ENCODE measurements at regions not wholly inside any gene's neighbourhood (a gene's known extent, or its start where the extent isn't known, plus 50 kb on each side); places are given as distances from the start of the nearest gene placed in this dataset.
A peak's percentile ranks its signal among the peaks of the same experiment; 100 is the strongest.
"Not testable (repeated sequence)": the region's sequence is repeated elsewhere in the genome, so short reads cannot be mapped to it uniquely, and the experiment has no call there.

- Mint-ChIP-seq H3K27ac (peak overlapping the region in 1 of 3 experiments; percentile 59), H3K4me1 (peaks cover 62% of the 10 kb centered on the region)
Measured at GRCh38 chr1:234913771-234914170, 214.9 kb downstream of the TOMM20 start.

DNA sequence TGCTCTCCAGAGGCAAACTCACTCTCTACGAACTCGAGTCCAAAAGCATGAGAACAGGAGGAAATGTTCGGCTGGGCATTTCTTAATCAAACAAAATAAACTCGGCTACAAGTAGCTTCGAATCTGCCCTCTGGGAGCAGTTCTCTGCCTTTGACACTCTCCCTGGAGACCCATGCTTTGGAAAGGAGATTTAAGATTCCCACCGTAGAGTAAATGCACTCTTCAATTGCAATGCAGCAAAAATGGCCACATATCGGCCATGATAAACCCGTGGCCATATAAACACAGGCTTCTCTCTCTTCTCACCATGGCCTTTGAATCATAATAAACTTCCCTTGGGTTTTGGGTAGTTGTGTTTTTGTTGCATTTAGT, 215.4 kb downstream of the TOMM20 start:
- peaks cover 62% of the 10 kb centered on the region for H3K4me1 Mint-ChIP-seq
- peak overlapping the region in 2 of 3 experiments; percentile 49 to 59 for H3K27ac Mint-ChIP-seq
- H3K36me3 Mint-ChIP-seq (ENCODE audit: low read depth) = no peaks in the 10 kb centered on the region
- H3K4me3 Mint-ChIP-seq = no peak overlapping the region
- no peak for TF ChIP-seq CTCF (IDR thresholded peaks at IDR 0.05; ENCODE audit: unreplicated experiment in 3 of 3)
- H3K27me3 Mint-ChIP-seq (ENCODE audit: low read depth) = no peaks in the 10 kb centered on the region
- no peaks in the 10 kb centered on the region for H3K9me3 Mint-ChIP-seq

More at GRCh38 chr1:234913771-234914170, 214.9 kb downstream of the TOMM20 start:
- Mint-ChIP-seq H3K36me3 (ENCODE audit: low read depth) (no peaks in the 10 kb centered on the region), H3K27me3 (ENCODE audit: low read depth) (no peaks in the 10 kb centered on the region), H3K9me3 (no peaks in the 10 kb centered on the region), H3K4me3 (no peak overlapping the region)
- no peak for TF ChIP-seq CTCF (IDR thresholded peaks at IDR 0.05; ENCODE audit: unreplicated experiment in 3 of 3)

DNA sequence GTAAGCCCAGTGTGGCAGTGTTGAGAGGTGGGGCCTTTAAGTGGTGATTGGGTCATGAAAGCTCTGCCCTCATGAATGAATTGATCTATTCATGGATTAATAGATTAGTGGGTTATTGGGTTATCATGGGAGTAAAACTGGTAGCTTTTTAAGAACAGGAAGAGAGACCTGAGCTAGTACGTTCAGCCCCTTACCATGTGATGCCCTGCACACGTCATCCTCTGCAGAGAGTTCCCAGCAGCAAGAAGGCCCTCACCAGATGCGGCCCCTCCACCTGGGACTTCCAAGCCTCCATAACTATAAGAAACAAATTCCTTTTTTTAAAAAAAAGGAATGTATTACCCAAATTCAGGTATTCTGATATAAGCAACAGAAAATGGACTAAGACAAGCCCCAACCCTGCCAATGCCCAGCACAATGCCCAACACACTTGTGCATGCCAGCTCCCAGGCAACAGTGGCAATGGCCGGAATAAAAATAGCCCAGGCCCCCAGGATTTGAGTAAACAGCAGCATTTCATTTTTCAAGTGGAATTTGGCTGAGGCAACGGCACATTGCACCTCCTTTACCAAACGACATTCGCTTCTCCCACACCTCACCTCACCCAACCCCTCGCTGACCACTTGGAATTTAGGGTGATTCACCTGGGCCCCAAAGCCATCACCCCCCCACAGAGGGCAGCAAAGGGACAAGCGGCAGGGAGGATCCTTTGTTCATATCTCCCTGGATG, 215.9 kb downstream of the TOMM20 start:
- Mint-ChIP-seq H3K4me3 (no peak overlapping the region), H3K27me3 (ENCODE audit: low read depth) (no peaks in the 10 kb centered on the region), H3K9me3 (no peaks in the 10 kb centered on the region), H3K4me1 (peaks cover 63% of the 10 kb centered on the region), H3K36me3 (ENCODE audit: low read depth) (no peaks in the 10 kb centered on the region), H3K27ac (peak overlapping the region in 2 of 3 experiments; percentile 49 to 59)
- no peak for TF ChIP-seq CTCF (IDR thresholded peaks at IDR 0.05; ENCODE audit: unreplicated experiment in 3 of 3)

DNA sequence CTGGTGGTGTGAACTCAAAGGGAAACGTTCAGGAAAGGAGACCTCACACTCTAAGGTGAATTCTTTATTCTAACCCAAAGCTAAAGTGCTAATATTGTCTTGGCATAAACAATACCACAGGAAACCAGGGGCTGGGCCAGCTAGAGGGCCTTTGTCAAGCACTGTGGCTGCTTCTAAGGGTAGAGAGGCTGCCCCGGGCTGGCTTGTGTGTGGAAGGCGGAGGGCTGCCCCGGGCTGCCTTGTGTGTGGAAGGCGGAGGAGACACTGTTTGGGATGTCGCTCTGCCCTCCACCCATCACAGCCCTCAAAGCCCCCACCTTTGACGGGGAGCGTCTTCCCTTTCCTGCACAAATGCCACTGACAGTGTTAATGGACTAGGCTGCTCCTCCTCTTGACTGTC, 216.8 kb downstream of the TOMM20 start:
- Mint-ChIP-seq H3K9me3 (no peaks in the 10 kb centered on the region), H3K27ac (peak overlapping the region in 2 of 3 experiments; percentile 61 to 83), H3K27me3 (ENCODE audit: low read depth) (no peaks in the 10 kb centered on the region), H3K4me3 (no peak overlapping the region), H3K36me3 (ENCODE audit: low read depth) (no peaks in the 10 kb centered on the region), H3K4me1 (peaks cover 62% of the 10 kb centered on the region)
- TF ChIP-seq CTCF (IDR thresholded peaks at IDR 0.05; ENCODE audit: unreplicated experiment in 3 of 3) = no peak

GRCh38 chr1:234911136-234911535, 217.5 kb downstream of the TOMM20 start:
- not testable (repeated sequence) for H3K4me3 Mint-ChIP-seq; H3K36me3 Mint-ChIP-seq (ENCODE audit: low read depth); H3K9me3 Mint-ChIP-seq; H3K27me3 Mint-ChIP-seq (ENCODE audit: low read depth)
- Mint-ChIP-seq H3K27ac (peak overlapping the region in 2 of 3 experiments; percentile 61 to 83), H3K4me1 (peaks cover 62% of the 10 kb centered on the region)

DNA sequence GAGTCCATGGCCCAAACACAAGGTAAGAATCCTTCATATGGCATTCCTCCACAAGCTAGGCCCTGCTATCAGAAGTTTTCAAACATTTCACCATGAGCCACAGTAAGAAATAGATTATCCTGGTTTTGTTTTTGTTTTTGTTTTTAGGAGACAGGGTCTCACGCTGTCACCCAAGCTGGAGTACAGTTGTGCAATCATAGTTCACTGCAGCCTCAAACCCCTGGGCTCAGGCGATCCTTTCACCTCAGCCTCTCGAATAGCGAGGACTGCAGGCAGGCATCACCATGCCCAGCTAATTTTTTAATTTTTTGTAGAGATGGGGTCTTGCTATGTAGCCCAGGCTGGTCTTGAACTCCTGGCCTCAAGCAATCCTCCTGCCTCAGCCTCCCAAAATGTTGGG, 218.8 kb downstream of the TOMM20 start:
- Mint-ChIP-seq H3K9me3 (no peaks in the 10 kb centered on the region), H3K4me1 (peaks cover 61% of the 10 kb centered on the region), H3K36me3 (ENCODE audit: low read depth) (no peaks in the 10 kb centered on the region), H3K4me3 (no peak overlapping the region), H3K27me3 (ENCODE audit: low read depth) (no peaks in the 10 kb centered on the region), H3K27ac (peak overlapping the region; percentile 96 to 99 (median 99))
- no peak for TF ChIP-seq CTCF (IDR thresholded peaks at IDR 0.05; ENCODE audit: unreplicated experiment in 3 of 3)
